OCI-LY3 (cell line): ENCODE measurements at regions not wholly inside any gene's neighbourhood (a gene's known extent, or its start where the extent isn't known, plus 50 kb on each side); places are given as distances from the start of the nearest gene placed in this dataset.

Source experiments
- H2AFZ ChIP-seq: fragments of 200-600, 300-600 bp; shearing (Covaris generic); 2 replicates; pipeline ENCODE4 v1.6.0; 2014; ENCODE audit warnings: antibody characterized with exemption, low read depth, low read length
- H3K27ac ChIP-seq: fragments of 200-600, 300-600 bp; sonication (generic); 2 replicates; pipeline ENCODE4 v1.5.1; 2014; ENCODE audit warnings: mild to moderate bottlenecking, low read length, moderate library complexity, mixed read lengths
- H3K27me3 ChIP-seq: fragments of 200-600, 300-600 bp; sonication (generic); 2 replicates; pipeline ENCODE4 v1.6.1; 2014; ENCODE audit warnings: low read depth, low read length, mixed read lengths
- H3K36me3 ChIP-seq: fragments of 200-600, 300-600 bp; sonication (generic); replicated peaks from 2 replicates; pipeline ENCODE3; 2014; ENCODE audit warnings: low read depth, low read length, mixed read lengths
- H3K4me1 ChIP-seq: fragments of 300-600, 200-600 bp; sonication (generic); 2 replicates; pipeline ENCODE4 v1.6.1; 2014; ENCODE audit warnings: low read length, mixed read lengths
- H3K4me2 ChIP-seq: fragments of 200-600, 300-600 bp; sonication (generic); 2 replicates; pipeline ENCODE4 v1.6.1; 2014; ENCODE audit warnings: low read length, mixed read lengths
- H3K4me3 ChIP-seq: fragments of 300-600, 200-600 bp; sonication (generic); 2 replicates; pipeline ENCODE4 v1.5.1; 2014; ENCODE audit warnings: antibody characterized with exemption, mild to moderate bottlenecking, low read length, moderate library complexity
- H3K79me2 ChIP-seq: fragments of 300-600, 200-600 bp; shearing (Covaris generic); 2 replicates; pipeline ENCODE4 v1.6.1; 2014; ENCODE audit warnings: mild to moderate bottlenecking, low read length, mixed read lengths
- H3K9ac ChIP-seq: fragments of 300-600, 200-600 bp; shearing (Covaris generic); 2 replicates; pipeline ENCODE4 v1.6.0; 2014; ENCODE audit warnings: mild to moderate bottlenecking, low read length, moderate library complexity
- H3K9me3 ChIP-seq: fragments of 200-600, 300-600 bp; shearing (Covaris generic); 2 replicates; pipeline ENCODE4 v1.6.1; 2014; ENCODE audit warnings: low read length, mixed read lengths; ENCODE audit not compliant: insufficient read depth
- H4K20me1 ChIP-seq: fragments of 200-600, 300-600 bp; sonication (generic); 2 replicates; pipeline ENCODE4 v1.6.1; 2016; ENCODE audit warnings: low read length, mixed read lengths; ENCODE audit not compliant: insufficient read depth
- CTCF ChIP-seq: fragments of 200-600, 300-600 bp; sonication (generic); IDR thresholded peaks from 2 replicates; pipeline ENCODE4 v1.5.1; 2014; ENCODE audit warnings: antibody characterized with exemption, low read length, low read depth
- EZH2phosphoT487 ChIP-seq: fragments of 200-600 bp; shearing (Covaris generic); IDR thresholded peaks from 2 replicates; pipeline ENCODE4 v1.6.1; 2018; ENCODE audit warnings: antibody characterized with exemption, mixed run types, low read depth

DNA sequence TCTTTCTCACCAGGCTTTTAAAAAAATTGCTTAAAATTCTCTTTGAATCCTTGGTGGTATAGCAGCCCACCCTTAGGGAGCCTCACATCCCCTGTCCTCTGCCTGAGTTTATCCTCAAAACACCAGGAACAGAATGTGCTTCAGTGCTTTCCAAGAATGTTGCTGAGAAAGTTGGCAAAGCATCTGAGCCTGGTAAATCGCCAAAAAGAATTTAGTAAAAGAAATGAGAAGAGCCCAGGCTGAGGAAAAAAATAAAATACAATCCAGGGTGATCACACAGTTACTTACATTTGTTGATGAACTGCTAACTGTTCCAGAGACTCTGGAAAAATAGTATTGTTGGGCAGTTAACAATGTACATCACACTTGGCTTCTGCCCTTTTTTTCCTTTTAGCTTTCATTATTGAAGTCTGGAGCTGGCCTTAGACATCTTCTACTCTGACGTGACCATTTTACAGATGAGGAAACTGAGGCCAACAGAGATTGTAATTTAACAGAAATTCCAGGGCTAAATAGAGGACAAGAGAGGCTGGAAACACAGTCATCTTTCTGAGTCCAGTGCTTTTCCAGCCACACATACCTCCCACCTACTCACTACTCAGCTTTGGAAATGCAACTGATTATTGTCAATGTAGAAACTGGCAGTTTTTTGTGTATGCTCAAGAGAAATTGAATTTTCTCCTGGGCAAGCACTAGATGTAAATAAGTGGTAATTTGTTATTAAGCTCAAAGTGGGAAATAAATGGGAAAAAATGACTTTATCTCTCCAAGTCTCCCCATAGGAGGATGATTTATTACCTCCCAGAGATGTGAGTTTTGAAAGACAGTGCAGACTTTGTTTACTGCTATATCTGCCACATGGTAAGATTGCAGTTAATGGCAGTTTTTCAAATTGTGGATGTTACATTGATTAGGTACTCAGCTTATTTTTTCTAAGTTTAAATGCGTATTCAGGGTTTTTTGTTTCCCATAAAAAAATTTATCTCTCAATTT lies 86.7 kb upstream of the ALDH1A1 start:
- no peaks in the 10 kb centered on the region for H3K9me3 ChIP-seq
- no peak overlapping the region for H3K4me2 ChIP-seq
- peaks cover 4% of the 10 kb centered on the region for H3K27me3 ChIP-seq
- no peaks in the 10 kb centered on the region for H4K20me1 ChIP-seq
- no peak overlapping the region for H3K27ac ChIP-seq
- H3K4me3 ChIP-seq, result no peak overlapping the region
- TF ChIP-seq EZH2phosphoT487 (no peak), CTCF (no peak)
- H3K79me2 ChIP-seq, result no peaks in the 10 kb centered on the region
- no peaks in the 10 kb centered on the region for H3K4me1 ChIP-seq
- no peak overlapping the region for H3K9ac ChIP-seq
- no peaks in the 10 kb centered on the region for H3K36me3 ChIP-seq
- H2AFZ ChIP-seq, result no peak overlapping the region

DNA sequence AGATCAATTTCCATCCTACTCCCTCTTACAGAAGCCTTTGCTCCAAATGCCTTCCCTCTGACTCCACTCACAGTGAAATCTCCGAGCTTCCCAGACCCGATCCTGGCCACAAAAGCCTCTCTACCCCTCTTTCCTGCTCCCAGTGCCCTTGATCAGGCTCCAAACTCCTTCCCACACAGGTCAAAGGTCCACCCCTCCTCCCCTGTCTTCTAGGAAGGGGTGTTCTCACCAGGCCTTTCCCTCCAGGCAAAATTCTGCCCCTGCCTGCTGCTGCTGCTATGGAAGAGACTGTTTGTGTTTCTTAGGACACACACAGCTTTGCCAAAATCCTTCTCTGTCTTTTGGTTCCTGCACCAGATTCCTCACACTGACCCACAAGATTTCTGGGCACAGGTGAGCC lies 85.8 kb upstream of the ALDH1A1 start:
- Histone ChIP-seq H3K9me3 (no peaks in the 10 kb centered on the region), H3K27me3 (peaks cover 7% of the 10 kb centered on the region), H3K9ac (no peak overlapping the region), H3K4me2 (no peak overlapping the region), H3K27ac (no peak overlapping the region), H3K4me1 (no peaks in the 10 kb centered on the region), H3K4me3 (no peak overlapping the region), H3K36me3 (no peaks in the 10 kb centered on the region), H2AFZ (no peak overlapping the region; the same call in 1 of the 2 replicates), H4K20me1 (no peaks in the 10 kb centered on the region), H3K79me2 (no peaks in the 10 kb centered on the region)
- TF ChIP-seq EZH2phosphoT487 (no peak), CTCF (no peak)

GRCh38 chr9:73038089-73038509 lies 85.2 kb upstream of the ALDH1A1 start:
- H3K36me3 ChIP-seq, result no peaks in the 10 kb centered on the region

More at GRCh38 chr9:73038089-73038509, 85.2 kb upstream of the ALDH1A1 start:
- TF ChIP-seq CTCF (no peak), EZH2phosphoT487 (no peak)
- Histone ChIP-seq H3K9ac (no peak overlapping the region), H3K9me3 (no peaks in the 10 kb centered on the region), H3K27me3 (peaks cover 7% of the 10 kb centered on the region), H3K27ac (no peak overlapping the region), H4K20me1 (no peaks in the 10 kb centered on the region), H3K4me2 (no peak overlapping the region), H2AFZ (no peak overlapping the region), H3K79me2 (no peaks in the 10 kb centered on the region), H3K4me3 (no peak overlapping the region), H3K4me1 (no peaks in the 10 kb centered on the region)
